ENCODE measurements at regions not wholly inside any gene's neighbourhood (a gene's known extent, or its start where the extent isn't known, plus 50 kb on each side); places are given as distances from the start of the nearest gene placed in this dataset.
A peak's percentile ranks its signal among the peaks of the same experiment; 100 is the strongest.

DNA sequence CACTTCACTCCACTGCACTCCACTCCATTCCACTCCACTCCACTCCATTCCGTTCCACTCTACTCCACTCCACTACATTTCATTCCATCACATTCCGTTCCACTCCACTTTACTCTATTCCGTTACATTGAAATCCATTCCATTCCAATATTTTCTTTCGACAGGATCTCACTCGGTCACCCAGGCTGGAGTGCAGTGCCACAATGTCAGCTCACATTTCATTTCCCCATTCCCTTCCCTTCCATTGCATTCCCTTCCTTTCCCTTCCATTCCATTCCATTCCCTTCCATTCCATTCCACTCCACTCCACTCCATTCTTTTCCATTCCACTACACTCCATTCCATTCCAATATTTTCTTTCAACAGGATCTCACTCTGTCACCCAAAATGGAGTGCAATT lies 1407.6 kb upstream of the USP9Y start:
- Mint-ChIP-seq H3K4me3 (no peak overlapping the region), H3K36me3 (no peaks in the 10 kb centered on the region), H3K4me1 (no peaks in the 10 kb centered on the region), H3K9me3 (peaks cover 4% of the 10 kb centered on the region), H3K27me3 (ENCODE audit: low read depth) (no peaks in the 10 kb centered on the region), H3K27ac (no peak overlapping the region)
- no peak for TF ChIP-seq CTCF (IDR thresholded peaks at IDR 0.05; ENCODE audit: unreplicated experiment)
- DNase-seq (ENCODE audit: low spot score in 2 of 2, unreplicated experiment in 2 of 2), result no peak

- no peaks in the 10 kb centered on the region for H3K36me3 Mint-ChIP-seq
- no peaks in the 10 kb centered on the region for H3K27me3 Mint-ChIP-seq (ENCODE audit: low read depth)
- H3K9me3 Mint-ChIP-seq, result no peaks in the 10 kb centered on the region
- TF ChIP-seq CTCF (IDR thresholded peaks at IDR 0.05; ENCODE audit: unreplicated experiment), result no peak
- H3K4me3 Mint-ChIP-seq, result no peak overlapping the region
- no peak overlapping the region for H3K27ac Mint-ChIP-seq
- no peaks in the 10 kb centered on the region for H3K4me1 Mint-ChIP-seq
- peak; percentile 37 to 39 for DNase-seq (ENCODE audit: low spot score in 2 of 2, unreplicated experiment in 2 of 2)
Observed at GRCh38 chrY:11334151-11334550, 1366.9 kb upstream of the USP9Y start.

Data from mesothelial cell of epicardium (in vitro differentiated cells).